ENCODE measurements at regions not wholly inside any gene's neighbourhood (a gene's known extent, or its start where the extent isn't known, plus 50 kb on each side); places are given as distances from the start of the nearest gene placed in this dataset.

GRCh38 chr13:69425235-69425634 lies 682.4 kb upstream of the ATXN8OS start:
- TF ChIP-seq CTCF (IDR thresholded peaks at IDR 0.05) = no peak
- TF ChIP-seq POLR2A (IDR thresholded peaks at IDR 0.05) = no peak

All from lower leg skin (tissue), 3 donors.